CD4-positive, alpha-beta T cell (primary cell): ENCODE measurements at regions not wholly inside any gene's neighbourhood (a gene's known extent, or its start where the extent isn't known, plus 50 kb on each side); places are given as distances from the start of the nearest gene placed in this dataset.

ENCODE experiments used
- ATAC-seq: fragments of 200-7000 bp; cut with Tn5 transposase; one replicate; pipeline ENCODE4 v1.10.0; 2022; ENCODE audit warnings: mild to moderate bottlenecking; ENCODE audit not compliant: poor library complexity
- CTCF ChIA-PET: fragments of 350-600 bp; sonication (Branson Sonifier 250); formaldehyde crosslinking; loops from one replicate; lab custom pipeline; 2021; ENCODE audit warnings: antibody characterized with exemption, inconsistent platforms; lab: Charles Lee
- POLR2A ChIA-PET: fragments of 350-600 bp; sonication (Branson Sonifier 250); formaldehyde crosslinking; loops from one replicate; lab custom pipeline; 2021; ENCODE audit warnings: antibody characterized with exemption, inconsistent platforms; lab: Charles Lee
- DNase-seq, 14 experiments: peaks; one replicate each; pipeline ENCODE4 v3.0.0-alpha.2; 2013 to 2020; ENCODE audit warnings: mixed read lengths in 2 of 14
- H3K27ac ChIP-seq, 2 donors: one replicate each; pipeline versions ENCODE4 v1.5.1 to v1.7.0; 2013; ENCODE audit warnings: low read length in 2 of 2, low read depth in 1 of 2, mild to moderate bottlenecking in 1 of 2
- H3K27me3 ChIP-seq, 2 experiments: 1 replicate in 1 of 2; 2 replicates in 1 of 2; pipeline versions ENCODE4 v1.6.1 to v1.7.0; 2013; ENCODE audit warnings: low read length in 2 of 2, control low read depth in 1 of 2, mild to moderate bottlenecking in 1 of 2, moderate library complexity in 1 of 2; ENCODE audit not compliant: insufficient read depth in 2 of 2, control insufficient read depth in 1 of 2
- H3K36me3 ChIP-seq: one replicate; pipeline ENCODE4 v1.6.1; 2013; ENCODE audit warnings: low read length, control low read depth; ENCODE audit not compliant: insufficient read depth
- H3K4me1 ChIP-seq: one replicate; pipeline ENCODE4 v1.6.1; 2013; ENCODE audit warnings: low read length, control low read depth; ENCODE audit not compliant: insufficient read depth
- H3K4me3 ChIP-seq: one replicate; pipeline ENCODE4 v1.5.1; 2013; ENCODE audit warnings: mild to moderate bottlenecking, low read length, moderate library complexity
- H3K9me3 ChIP-seq, 2 experiments: 1 replicate in 1 of 2; 2 replicates in 1 of 2; pipeline versions ENCODE4 v1.6.1 to v1.7.0; 2013; ENCODE audit warnings: low read length in 2 of 2, mild to moderate bottlenecking in 2 of 2, control low read depth in 1 of 2, moderate library complexity in 1 of 2; ENCODE audit not compliant: control insufficient read depth in 1 of 2, insufficient read depth in 1 of 2
- H3K27ac Mint-ChIP-seq: one replicate; pipeline ENCODE4 v1.8.0; 2020; ENCODE audit warnings: mixed read lengths
- H3K27me3 Mint-ChIP-seq: one replicate; pipeline ENCODE4 v1.8.0; 2021; ENCODE audit warnings: mixed read lengths
- H3K36me3 Mint-ChIP-seq: one replicate; pipeline ENCODE4 v1.8.0; 2021; ENCODE audit warnings: low read depth, mixed read lengths
- H3K4me1 Mint-ChIP-seq: one replicate; pipeline ENCODE4 v1.8.0; 2021; ENCODE audit warnings: low read depth, mixed read lengths
- H3K4me3 Mint-ChIP-seq: one replicate; pipeline ENCODE4 v1.8.0; 2020; ENCODE audit warnings: mild to moderate bottlenecking, mixed read lengths
- H3K9me3 Mint-ChIP-seq: one replicate; pipeline ENCODE4 v1.8.0; 2020; ENCODE audit warnings: mixed read lengths
- CTCF ChIP-seq: fragments of 200-600 bp; IDR thresholded peaks from one replicate; pipeline ENCODE4 v1.8.0; 2022; ENCODE audit warnings: antibody characterized with exemption, mild to moderate bottlenecking
- intact Hi-C, 2 experiments: fragments of 100-400 bp; cut with DNase I in 1 of 2; cut with micrococcal nuclease in 1 of 2; formaldehyde crosslinking; loops; one replicate each; pipeline versions ENCODE4 v1.15.1 to v1.9.0; 2023 to 2025; cut with DNase I, micrococcal nuclease

- H3K4me3 ChIP-seq = no peak overlapping the region
- Mint-ChIP-seq H3K9me3 (peaks cover 8% of the 10 kb centered on the region), H3K27me3 (peaks cover 16% of the 10 kb centered on the region), H3K36me3 (no peaks in the 10 kb centered on the region), H3K4me3 (no peak overlapping the region), H3K4me1 (no peaks in the 10 kb centered on the region), H3K27ac (no peak overlapping the region)
- POLR2A ChIA-PET = no interaction called here
- no peak for TF ChIP-seq CTCF
- intact Hi-C loops = loop anchor here (10.0 kb wide), 2 partner anchors 186 to 196 kb away; no protein-coding TSS in a partner anchor
- H3K36me3 ChIP-seq = no peaks in the 10 kb centered on the region
- H3K9me3 ChIP-seq = no peaks in the 10 kb centered on the region
- peaks cover 6% of the 10 kb centered on the region for H3K4me1 ChIP-seq
- DNase-seq (no peak), ATAC-seq (no peak)
- H3K27me3 ChIP-seq = peaks cover 4 to 13% of the 10 kb centered on the region in 2 experiments
- CTCF ChIA-PET = no interaction called here
- H3K27ac ChIP-seq = no peak overlapping the region
Observed at GRCh38 chr10:113991091-113991860, 52.4 kb upstream of the ADRB1 start.

GRCh38 chr10:113992471-113993011, 51.1 kb upstream of the ADRB1 start:
- H3K27me3 Mint-ChIP-seq = peaks cover 22% of the 10 kb centered on the region

GRCh38 chr10:113993489-113993991, 50.1 kb upstream of the ADRB1 start:
- no peak overlapping the region for H3K4me3 Mint-ChIP-seq
- Histone ChIP-seq H3K36me3 (no peaks in the 10 kb centered on the region), H3K9me3 (no peaks in the 10 kb centered on the region), H3K4me3 (no peak overlapping the region), H3K4me1 (peaks cover 6% of the 10 kb centered on the region), H3K27ac (no peak overlapping the region), H3K27me3 (peaks cover 5 to 13% of the 10 kb centered on the region in 2 experiments)
- no peaks in the 10 kb centered on the region for H3K4me1 Mint-ChIP-seq
- intact Hi-C loops = loop anchor here (10.0 kb wide), 2 partner anchors 189 to 199 kb away; no protein-coding TSS in a partner anchor
- TF ChIP-seq CTCF = no peak
- peaks cover 21% of the 10 kb centered on the region for H3K27me3 Mint-ChIP-seq
- peak in 2 of 14 experiments; percentile 13 to 23 for DNase-seq
- H3K27ac Mint-ChIP-seq = no peak overlapping the region
- ATAC-seq = no peak
- no peaks in the 10 kb centered on the region for H3K36me3 Mint-ChIP-seq
- no peaks in the 10 kb centered on the region for H3K9me3 Mint-ChIP-seq
- ChIA-PET CTCF (no interaction called here), POLR2A (no interaction called here)

More at GRCh38 chr10:113992471-113993011, 51.1 kb upstream of the ADRB1 start:
- CTCF ChIA-PET = no interaction called here
- intact Hi-C loops = loop anchor here (10.0 kb wide), 2 partner anchors 188 to 198 kb away; no protein-coding TSS in a partner anchor
- H3K4me1 ChIP-seq = peaks cover 6% of the 10 kb centered on the region
- no peak overlapping the region for H3K27ac ChIP-seq
- Mint-ChIP-seq H3K4me3 (no peak overlapping the region), H3K27ac (no peak overlapping the region), H3K9me3 (peaks cover 2% of the 10 kb centered on the region), H3K36me3 (no peaks in the 10 kb centered on the region), H3K4me1 (no peaks in the 10 kb centered on the region)
- POLR2A ChIA-PET = no interaction called here
- TF ChIP-seq CTCF = no peak
- no peaks in the 10 kb centered on the region for H3K9me3 ChIP-seq
- ATAC-seq (no peak), DNase-seq (no peak)
- no peaks in the 10 kb centered on the region for H3K36me3 ChIP-seq
- no peak overlapping the region for H3K4me3 ChIP-seq
- H3K27me3 ChIP-seq = peaks cover 5 to 13% of the 10 kb centered on the region in 2 experiments
